ENCODE measurements at regions not wholly inside any gene's neighbourhood (a gene's known extent, or its start where the extent isn't known, plus 50 kb on each side); places are given as distances from the start of the nearest gene placed in this dataset.
"Not testable (repeated sequence)": the region's sequence is repeated elsewhere in the genome, so short reads cannot be mapped to it uniquely, and the experiment has no call there.

DNA sequence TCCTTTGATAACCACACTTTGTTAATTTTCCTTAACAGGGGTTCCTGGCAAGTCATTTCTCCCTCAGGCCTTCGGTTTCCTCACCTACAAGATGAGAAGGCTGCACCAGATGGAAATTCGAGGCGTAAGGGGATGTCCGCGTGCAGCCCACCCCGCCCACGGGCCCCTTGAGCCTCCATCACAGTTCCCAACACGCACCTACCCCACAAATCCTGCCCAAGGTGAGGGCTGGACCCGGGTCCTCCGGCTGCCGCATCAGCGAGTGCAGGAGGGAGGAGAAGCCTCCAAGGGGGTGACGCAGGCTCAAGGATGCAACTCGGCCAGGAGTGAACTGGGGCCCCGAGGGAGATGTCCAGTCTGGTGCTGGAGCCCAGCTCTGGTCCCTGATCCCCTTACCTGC is 169.2 kb upstream of the TP53TG3D start:
- not testable (repeated sequence) for TF ChIP-seq CTCF (conservative IDR thresholded peaks at IDR 0.05 in 1 of 2, IDR thresholded peaks at IDR 0.05 in 1 of 2; ENCODE audit: extremely low read depth in 1 of 2, insufficient read depth in 1 of 2, low read depth in 1 of 2, low read length in 2 of 2); EZH2 (IDR thresholded peaks at IDR 0.05; ENCODE audit: borderline replicate concordance, low read length)
